ENCODE measurements at regions not wholly inside any gene's neighbourhood (a gene's known extent, or its start where the extent isn't known, plus 50 kb on each side); places are given as distances from the start of the nearest gene placed in this dataset.

GRCh38 chr6:91667596-91667995 is 1080.7 kb upstream of the MAP3K7 start:
- no peak for DNase-seq (ENCODE audit: low read depth)
- H3K4me3 ChIP-seq (ENCODE audit: low read depth, low read length): no peak overlapping the region
- TF ChIP-seq CTCF (IDR thresholded peaks at IDR 0.05; ENCODE audit: low read depth, low read length, missing control alignments): no peak

- no peak for DNase-seq (ENCODE audit: low read depth)
- no peak for TF ChIP-seq CTCF (IDR thresholded peaks at IDR 0.05; ENCODE audit: low read depth, low read length, missing control alignments)
- no peak overlapping the region for H3K4me3 ChIP-seq (ENCODE audit: low read depth, low read length)
These were observed 1077.6 kb upstream of the MAP3K7 start for GRCh38 chr6:91664327-91664959.

- H3K4me3 ChIP-seq (ENCODE audit: low read depth, low read length): no peak overlapping the region
- TF ChIP-seq CTCF (IDR thresholded peaks at IDR 0.05; ENCODE audit: low read depth, low read length, missing control alignments): no peak
- DNase-seq (ENCODE audit: low read depth): no peak
These were observed 1074.0 kb upstream of the MAP3K7 start for GRCh38 chr6:91660893-91661292.

GRCh38 chr6:91659891-91660290 is 1073.0 kb upstream of the MAP3K7 start:
- no peak for TF ChIP-seq CTCF (IDR thresholded peaks at IDR 0.05; ENCODE audit: low read depth, low read length, missing control alignments)
- no peak for DNase-seq (ENCODE audit: low read depth)

GRCh38 chr6:91654793-91655192 is 1067.9 kb upstream of the MAP3K7 start:
- no peak overlapping the region for H3K4me3 ChIP-seq (ENCODE audit: low read depth, low read length)
- DNase-seq (ENCODE audit: low read depth): no peak
- no peak for TF ChIP-seq CTCF (IDR thresholded peaks at IDR 0.05; ENCODE audit: low read depth, low read length, missing control alignments)

More at GRCh38 chr6:91659891-91660290, 1073.0 kb upstream of the MAP3K7 start:
- no peak overlapping the region for H3K4me3 ChIP-seq (ENCODE audit: low read depth, low read length)

- TF ChIP-seq CTCF (IDR thresholded peaks at IDR 0.05; ENCODE audit: low read depth, low read length, missing control alignments): no peak
- H3K4me3 ChIP-seq (ENCODE audit: low read depth, low read length): no peak overlapping the region
- no peak for DNase-seq (ENCODE audit: low read depth)
These were observed 1067.5 kb upstream of the MAP3K7 start for GRCh38 chr6:91654357-91654756.

GRCh38 chr6:91653895-91654294 is 1067.0 kb upstream of the MAP3K7 start:
- no peak for TF ChIP-seq CTCF (IDR thresholded peaks at IDR 0.05; ENCODE audit: low read depth, low read length, missing control alignments)

More at GRCh38 chr6:91653895-91654294, 1067.0 kb upstream of the MAP3K7 start:
- no peak overlapping the region for H3K4me3 ChIP-seq (ENCODE audit: low read depth, low read length)
- no peak for DNase-seq (ENCODE audit: low read depth)
